ENCODE measurements at regions not wholly inside any gene's neighbourhood (a gene's known extent, or its start where the extent isn't known, plus 50 kb on each side); places are given as distances from the start of the nearest gene placed in this dataset.

DNA sequence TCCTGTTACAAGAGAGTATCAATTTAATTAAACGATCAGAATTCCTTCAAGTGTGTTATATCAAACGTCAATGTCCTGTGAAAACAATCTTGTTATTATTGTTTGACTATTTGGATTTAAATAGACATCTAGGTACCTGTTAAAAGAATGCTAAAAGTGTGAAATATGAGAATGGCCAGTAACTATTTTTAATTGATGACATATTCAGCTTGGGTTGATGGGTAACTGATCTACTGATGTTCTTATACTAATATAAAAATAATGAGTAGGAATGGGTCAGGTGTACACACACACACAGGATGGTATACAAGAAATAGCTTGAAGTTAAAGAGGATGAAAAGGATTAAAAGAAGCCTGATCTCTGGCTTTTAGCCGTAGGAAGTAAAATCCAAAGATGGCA, 146.0 kb downstream of the SLC38A4 start:
- no peak overlapping the region for H3K27ac Mint-ChIP-seq
- peaks cover 5% of the 10 kb centered on the region for H3K36me3 Mint-ChIP-seq (ENCODE audit: low read depth)
- H3K4me1 Mint-ChIP-seq (ENCODE audit: low read depth) = peaks cover 7% of the 10 kb centered on the region
- H3K27me3 Mint-ChIP-seq (ENCODE audit: insufficient read depth) = peaks cover 3% of the 10 kb centered on the region
- H3K9me3 Mint-ChIP-seq = peaks cover 14% of the 10 kb centered on the region
- intact Hi-C loops (cut with micrococcal nuclease) = loop anchor here (5.0 kb wide), 3 partner anchors 253 to 687 kb away; partner anchors contain the start of gene SCAF11
- H3K4me3 Mint-ChIP-seq = no peak overlapping the region
- no peak for DNase-seq (ENCODE audit: low spot score)

GRCh38 chr12:46678426-46678825, 147.4 kb downstream of the SLC38A4 start:
- intact Hi-C loops (cut with micrococcal nuclease) = loop anchor here (5.0 kb wide), 3 partner anchors 254 to 686 kb away; partner anchors contain the start of gene SCAF11
- H3K9me3 Mint-ChIP-seq = peaks cover 3% of the 10 kb centered on the region

GRCh38 chr12:46677749-46678148, 148.0 kb downstream of the SLC38A4 start:
- intact Hi-C loops (cut with micrococcal nuclease) = loop anchor here (2.0 to 5.0 kb wide), 4 partner anchors 255 to 685 kb away; partner anchors contain the start of gene SCAF11
- H3K4me3 Mint-ChIP-seq = no peak overlapping the region
- no peak overlapping the region for H3K27ac Mint-ChIP-seq
- H3K36me3 Mint-ChIP-seq (ENCODE audit: low read depth) = no peaks in the 10 kb centered on the region
- H3K9me3 Mint-ChIP-seq = no peaks in the 10 kb centered on the region
- no peak for DNase-seq (ENCODE audit: low spot score)
- peaks cover 3% of the 10 kb centered on the region for H3K27me3 Mint-ChIP-seq (ENCODE audit: insufficient read depth)
- peaks cover 7% of the 10 kb centered on the region for H3K4me1 Mint-ChIP-seq (ENCODE audit: low read depth)

More at GRCh38 chr12:46678426-46678825, 147.4 kb downstream of the SLC38A4 start:
- peaks cover 2% of the 10 kb centered on the region for H3K36me3 Mint-ChIP-seq (ENCODE audit: low read depth)
- no peak for DNase-seq (ENCODE audit: low spot score)
- H3K4me1 Mint-ChIP-seq (ENCODE audit: low read depth) = peaks cover 7% of the 10 kb centered on the region
- H3K4me3 Mint-ChIP-seq = no peak overlapping the region
- H3K27ac Mint-ChIP-seq = no peak overlapping the region
- H3K27me3 Mint-ChIP-seq (ENCODE audit: insufficient read depth) = peaks cover 3% of the 10 kb centered on the region

DNA sequence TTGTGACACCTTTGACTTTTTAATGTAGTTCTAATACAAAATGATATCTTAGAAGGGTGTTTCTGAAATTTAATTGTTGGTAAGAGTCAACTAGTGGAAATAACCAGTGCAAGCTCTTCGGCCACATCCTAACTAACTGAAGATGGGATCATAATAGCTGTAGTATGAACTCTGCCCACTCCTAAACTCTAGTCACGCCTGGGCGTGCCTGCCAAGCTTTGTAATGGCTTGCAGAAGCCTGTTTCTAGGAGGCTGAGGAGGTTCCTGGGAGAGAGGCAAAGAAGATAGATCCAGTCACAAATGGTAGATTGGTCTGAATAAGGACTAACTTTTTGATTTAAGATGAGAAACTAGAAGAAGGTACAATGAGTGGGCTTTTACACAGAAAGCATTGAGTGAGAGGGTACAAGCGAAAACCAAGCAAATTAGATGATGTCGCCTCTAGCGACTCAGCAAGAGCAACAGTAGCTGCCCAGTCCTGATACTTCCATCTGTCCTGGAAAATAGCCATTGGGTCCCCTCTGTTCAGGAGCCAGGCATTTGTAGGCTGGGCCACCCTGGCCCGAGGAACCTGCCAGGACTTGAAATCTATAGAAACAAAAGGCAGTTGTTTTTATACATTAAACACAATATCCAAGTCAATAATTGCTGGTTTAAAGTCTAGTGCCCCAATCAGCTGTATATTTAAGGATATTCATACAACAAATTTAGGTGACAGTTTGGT, 148.8 kb downstream of the SLC38A4 start:
- no peak for DNase-seq (ENCODE audit: low spot score)
- Mint-ChIP-seq H3K4me3 (no peak overlapping the region), H3K9me3 (no peaks in the 10 kb centered on the region), H3K27ac (no peak overlapping the region), H3K27me3 (ENCODE audit: insufficient read depth) (peaks cover 3% of the 10 kb centered on the region), H3K4me1 (ENCODE audit: low read depth) (peaks cover 7% of the 10 kb centered on the region), H3K36me3 (ENCODE audit: low read depth) (no peaks in the 10 kb centered on the region)
- intact Hi-C loops (cut with micrococcal nuclease) = loop anchor here (2.0 to 5.0 kb wide), 4 partner anchors 255 to 685 kb away; partner anchors contain the start of gene SCAF11

GRCh38 chr12:46676396-46676795, 149.4 kb downstream of the SLC38A4 start:
- H3K4me1 Mint-ChIP-seq (ENCODE audit: low read depth) = peaks cover 7% of the 10 kb centered on the region
- DNase-seq (ENCODE audit: low spot score) = no peak
- intact Hi-C loops (cut with micrococcal nuclease) = loop anchor here (2.0 to 5.0 kb wide), 4 partner anchors 256 to 684 kb away; partner anchors contain the start of gene SCAF11

GRCh38 chr12:46675736-46676135, 150.1 kb downstream of the SLC38A4 start:
- DNase-seq (ENCODE audit: low spot score) = no peak
- Mint-ChIP-seq H3K4me3 (no peak overlapping the region), H3K9me3 (no peaks in the 10 kb centered on the region), H3K4me1 (ENCODE audit: low read depth) (peaks cover 7% of the 10 kb centered on the region), H3K27ac (no peak overlapping the region), H3K36me3 (ENCODE audit: low read depth) (no peaks in the 10 kb centered on the region), H3K27me3 (ENCODE audit: insufficient read depth) (peaks cover 3% of the 10 kb centered on the region)
- intact Hi-C loops (cut with micrococcal nuclease) = loop anchor here (1.0 to 5.0 kb wide), 6 partner anchors 257 to 683 kb away; partner anchors contain the start of gene SCAF11

More at GRCh38 chr12:46676396-46676795, 149.4 kb downstream of the SLC38A4 start:
- H3K4me3 Mint-ChIP-seq = no peak overlapping the region
- H3K27ac Mint-ChIP-seq = no peak overlapping the region
- H3K27me3 Mint-ChIP-seq (ENCODE audit: insufficient read depth) = peaks cover 3% of the 10 kb centered on the region
- H3K36me3 Mint-ChIP-seq (ENCODE audit: low read depth) = no peaks in the 10 kb centered on the region
- H3K9me3 Mint-ChIP-seq = no peaks in the 10 kb centered on the region

DNA sequence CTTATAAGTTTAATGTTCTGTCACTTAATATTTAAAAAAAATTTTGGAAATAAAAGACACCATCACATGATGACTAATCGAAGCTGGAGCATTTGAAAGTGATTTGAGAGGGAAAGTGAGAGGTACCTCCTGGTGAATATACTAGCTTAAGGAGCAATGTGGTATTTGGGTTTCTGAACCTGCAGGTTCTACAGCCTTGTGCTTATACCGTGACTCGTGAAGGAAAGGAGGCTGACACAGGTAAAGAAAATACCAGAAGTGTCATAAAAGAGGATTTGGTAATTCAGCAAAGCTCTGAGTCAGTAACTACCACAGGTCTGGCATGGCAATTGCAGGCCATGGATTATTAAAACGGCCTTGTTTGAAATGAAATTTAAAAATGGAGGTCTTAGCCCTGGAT, 151.0 kb downstream of the SLC38A4 start:
- intact Hi-C loops (cut with micrococcal nuclease) = loop anchor here (1.0 to 5.0 kb wide), 5 partner anchors 258 to 682 kb away; partner anchors contain the start of gene SCAF11
- H3K4me3 Mint-ChIP-seq = no peak overlapping the region
- H3K27ac Mint-ChIP-seq = no peak overlapping the region

GRCh38 chr12:46674129-46674528, 151.7 kb downstream of the SLC38A4 start:
- peaks cover 3% of the 10 kb centered on the region for H3K9me3 Mint-ChIP-seq
- no peak overlapping the region for H3K27ac Mint-ChIP-seq
- intact Hi-C loops (cut with micrococcal nuclease) = no loop called here
- DNase-seq (ENCODE audit: low spot score) = no peak
- no peak overlapping the region for H3K4me3 Mint-ChIP-seq
- H3K4me1 Mint-ChIP-seq (ENCODE audit: low read depth) = peaks cover 7% of the 10 kb centered on the region
- no peaks in the 10 kb centered on the region for H3K27me3 Mint-ChIP-seq (ENCODE audit: insufficient read depth)
- peaks cover 1% of the 10 kb centered on the region for H3K36me3 Mint-ChIP-seq (ENCODE audit: low read depth)

More for the DNA sequence above, 151.0 kb downstream of the SLC38A4 start:
- H3K36me3 Mint-ChIP-seq (ENCODE audit: low read depth) = peaks cover 1% of the 10 kb centered on the region
- peaks cover 3% of the 10 kb centered on the region for H3K9me3 Mint-ChIP-seq
- H3K27me3 Mint-ChIP-seq (ENCODE audit: insufficient read depth) = no peaks in the 10 kb centered on the region
- H3K4me1 Mint-ChIP-seq (ENCODE audit: low read depth) = peaks cover 7% of the 10 kb centered on the region
- DNase-seq (ENCODE audit: low spot score) = no peak

DNA sequence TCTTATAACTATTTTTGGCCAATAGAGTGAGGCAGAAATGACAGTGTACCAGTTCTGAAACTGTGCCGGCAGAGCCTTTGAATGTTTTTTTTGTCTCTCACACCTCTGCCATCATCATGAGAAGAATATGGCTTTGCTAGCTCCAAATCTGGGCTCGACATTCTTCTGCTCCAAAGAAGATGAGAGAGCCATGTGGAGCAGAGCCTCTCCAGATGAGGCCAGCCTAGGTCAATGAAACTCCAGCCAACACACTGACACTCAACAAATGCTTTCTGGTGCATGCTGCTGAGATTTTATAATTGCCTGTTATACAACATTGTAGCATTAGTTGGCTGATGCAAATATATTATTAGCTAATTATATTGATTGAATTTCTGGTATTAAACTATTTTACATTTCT, 154.7 kb downstream of the SLC38A4 start:
- Mint-ChIP-seq H3K4me3 (no peak overlapping the region), H3K27me3 (ENCODE audit: insufficient read depth) (no peaks in the 10 kb centered on the region), H3K36me3 (ENCODE audit: low read depth) (peaks cover 1% of the 10 kb centered on the region), H3K9me3 (peaks cover 3% of the 10 kb centered on the region), H3K27ac (no peak overlapping the region), H3K4me1 (ENCODE audit: low read depth) (peaks cover 1% of the 10 kb centered on the region)
- intact Hi-C loops (cut with micrococcal nuclease) = no loop called here
- DNase-seq (ENCODE audit: low spot score) = no peak

GRCh38 chr12:46670636-46671035, 155.2 kb downstream of the SLC38A4 start:
- H3K27ac Mint-ChIP-seq = no peak overlapping the region
- intact Hi-C loops (cut with micrococcal nuclease) = no loop called here
- no peak overlapping the region for H3K4me3 Mint-ChIP-seq
- H3K27me3 Mint-ChIP-seq (ENCODE audit: insufficient read depth) = no peaks in the 10 kb centered on the region
- peaks cover 1% of the 10 kb centered on the region for H3K36me3 Mint-ChIP-seq (ENCODE audit: low read depth)
- DNase-seq (ENCODE audit: low spot score) = no peak
- H3K4me1 Mint-ChIP-seq (ENCODE audit: low read depth) = peaks cover 5% of the 10 kb centered on the region
- H3K9me3 Mint-ChIP-seq = peaks cover 3% of the 10 kb centered on the region

GRCh38 chr12:46669720-46670119, 156.1 kb downstream of the SLC38A4 start:
- peaks cover 3% of the 10 kb centered on the region for H3K9me3 Mint-ChIP-seq
- no peak overlapping the region for H3K4me3 Mint-ChIP-seq
- H3K27me3 Mint-ChIP-seq (ENCODE audit: insufficient read depth) = no peaks in the 10 kb centered on the region
- intact Hi-C loops (cut with micrococcal nuclease) = no loop called here
- peaks cover 14% of the 10 kb centered on the region for H3K4me1 Mint-ChIP-seq (ENCODE audit: low read depth)
- H3K36me3 Mint-ChIP-seq (ENCODE audit: low read depth) = peaks cover 1% of the 10 kb centered on the region
- no peak for DNase-seq (ENCODE audit: low spot score)
- no peak overlapping the region for H3K27ac Mint-ChIP-seq

DNA sequence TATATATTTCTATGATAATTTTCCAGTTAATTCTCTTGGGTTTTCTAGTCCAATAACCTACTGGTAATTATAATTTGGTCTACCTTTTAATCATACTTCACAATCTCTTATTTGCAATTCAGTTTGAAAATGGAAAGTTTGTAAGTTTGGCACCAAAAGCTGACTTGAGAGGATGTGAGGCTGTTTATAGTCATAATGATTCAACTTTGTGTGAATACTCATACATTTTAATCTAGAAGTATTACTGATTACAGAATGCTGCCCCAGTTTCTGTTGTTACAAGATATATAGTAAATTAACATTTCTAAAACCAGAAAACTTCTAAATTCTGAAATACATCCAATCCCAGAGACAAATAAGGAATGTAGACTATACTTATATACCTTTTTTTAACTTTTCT, 158.2 kb downstream of the SLC38A4 start:
- no peaks in the 10 kb centered on the region for H3K27me3 Mint-ChIP-seq (ENCODE audit: insufficient read depth)
- peaks cover 3% of the 10 kb centered on the region for H3K9me3 Mint-ChIP-seq
- H3K36me3 Mint-ChIP-seq (ENCODE audit: low read depth) = peaks cover 1% of the 10 kb centered on the region
- DNase-seq (ENCODE audit: low spot score) = no peak
- no peak overlapping the region for H3K4me3 Mint-ChIP-seq
- no peak overlapping the region for H3K27ac Mint-ChIP-seq
- peaks cover 20% of the 10 kb centered on the region for H3K4me1 Mint-ChIP-seq (ENCODE audit: low read depth)
- intact Hi-C loops (cut with micrococcal nuclease) = no loop called here

- peaks cover under 1% of the 10 kb centered on the region for H3K9me3 Mint-ChIP-seq
- peaks cover 43% of the 10 kb centered on the region for H3K4me1 Mint-ChIP-seq (ENCODE audit: low read depth)
- H3K27ac Mint-ChIP-seq = peak overlapping the region; percentile 56
These were observed 161.0 kb downstream of the SLC38A4 start for GRCh38 chr12:46664761-46665287.

More at GRCh38 chr12:46664761-46665287, 161.0 kb downstream of the SLC38A4 start:
- no peaks in the 10 kb centered on the region for H3K27me3 Mint-ChIP-seq (ENCODE audit: insufficient read depth)
- DNase-seq (ENCODE audit: low spot score) = peak; percentile 7
- intact Hi-C loops (cut with micrococcal nuclease) = loop anchor here (5.0 kb wide), 2 partner anchors 398 to 513 kb away; partner anchors contain the start of gene SLC38A1
- H3K36me3 Mint-ChIP-seq (ENCODE audit: low read depth) = no peaks in the 10 kb centered on the region
- no peak overlapping the region for H3K4me3 Mint-ChIP-seq
